DOHH2 (cell line): ENCODE measurements at regions not wholly inside any gene's neighbourhood (a gene's known extent, or its start where the extent isn't known, plus 50 kb on each side); places are given as distances from the start of the nearest gene placed in this dataset.

ENCODE experiments used
- EZH2phosphoT487 ChIP-seq: fragments of 200-600 bp; sonication (generic); IDR thresholded peaks from 2 replicates; pipeline ENCODE4 v1.6.1; 2017; ENCODE audit warnings: borderline replicate concordance, mild to moderate bottlenecking, antibody characterized with exemption, low read length, moderate library complexity, mixed read lengths
- TF ChIP-seq, protein P1 (sequence below): fragments of 200-600 bp; sonication (generic); IDR thresholded peaks from one replicate; pipeline ENCODE4 v1.5.1; 2014; ENCODE audit warnings: antibody characterized with exemption, mild to moderate bottlenecking, low read depth, low read length; ENCODE audit not compliant: poor library complexity, severe bottlenecking

DNA sequence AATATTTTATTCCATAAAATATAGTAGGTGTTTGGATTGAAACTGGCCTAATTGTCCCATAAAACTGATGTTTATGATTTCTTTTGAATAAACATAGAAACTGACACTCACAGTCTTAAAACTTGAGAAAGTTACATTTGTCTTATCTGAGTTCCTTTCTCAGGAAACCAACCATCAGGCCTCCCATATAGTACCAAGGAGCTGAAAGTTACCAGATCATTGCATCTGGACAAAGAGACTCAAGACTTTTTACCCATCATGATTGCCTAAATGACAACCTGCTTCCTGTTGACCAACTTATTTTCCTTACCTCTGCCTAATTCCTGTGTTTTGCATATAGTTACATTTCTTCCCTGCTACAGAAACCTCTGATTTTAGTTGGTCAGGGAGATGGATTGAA is 137.0 kb upstream of the XPO1 start:
- TF ChIP-seq, protein P1, sequence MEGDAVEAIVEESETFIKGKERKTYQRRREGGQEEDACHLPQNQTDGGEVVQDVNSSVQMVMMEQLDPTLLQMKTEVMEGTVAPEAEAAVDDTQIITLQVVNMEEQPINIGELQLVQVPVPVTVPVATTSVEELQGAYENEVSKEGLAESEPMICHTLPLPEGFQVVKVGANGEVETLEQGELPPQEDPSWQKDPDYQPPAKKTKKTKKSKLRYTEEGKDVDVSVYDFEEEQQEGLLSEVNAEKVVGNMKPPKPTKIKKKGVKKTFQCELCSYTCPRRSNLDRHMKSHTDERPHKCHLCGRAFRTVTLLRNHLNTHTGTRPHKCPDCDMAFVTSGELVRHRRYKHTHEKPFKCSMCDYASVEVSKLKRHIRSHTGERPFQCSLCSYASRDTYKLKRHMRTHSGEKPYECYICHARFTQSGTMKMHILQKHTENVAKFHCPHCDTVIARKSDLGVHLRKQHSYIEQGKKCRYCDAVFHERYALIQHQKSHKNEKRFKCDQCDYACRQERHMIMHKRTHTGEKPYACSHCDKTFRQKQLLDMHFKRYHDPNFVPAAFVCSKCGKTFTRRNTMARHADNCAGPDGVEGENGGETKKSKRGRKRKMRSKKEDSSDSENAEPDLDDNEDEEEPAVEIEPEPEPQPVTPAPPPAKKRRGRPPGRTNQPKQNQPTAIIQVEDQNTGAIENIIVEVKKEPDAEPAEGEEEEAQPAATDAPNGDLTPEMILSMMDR, result no peak
- no peak for TF ChIP-seq EZH2phosphoT487
